ENCODE measurements at regions not wholly inside any gene's neighbourhood (a gene's known extent, or its start where the extent isn't known, plus 50 kb on each side); places are given as distances from the start of the nearest gene placed in this dataset.
A peak's percentile ranks its signal among the peaks of the same experiment; 100 is the strongest.
"Not testable (repeated sequence)": the region's sequence is repeated elsewhere in the genome, so short reads cannot be mapped to it uniquely, and the experiment has no call there.

- DNase-seq (ENCODE audit: low read depth): no peak
These were observed 332.9 kb downstream of the PCNX1 start for GRCh38 chr14:71240171-71240570.

DNA sequence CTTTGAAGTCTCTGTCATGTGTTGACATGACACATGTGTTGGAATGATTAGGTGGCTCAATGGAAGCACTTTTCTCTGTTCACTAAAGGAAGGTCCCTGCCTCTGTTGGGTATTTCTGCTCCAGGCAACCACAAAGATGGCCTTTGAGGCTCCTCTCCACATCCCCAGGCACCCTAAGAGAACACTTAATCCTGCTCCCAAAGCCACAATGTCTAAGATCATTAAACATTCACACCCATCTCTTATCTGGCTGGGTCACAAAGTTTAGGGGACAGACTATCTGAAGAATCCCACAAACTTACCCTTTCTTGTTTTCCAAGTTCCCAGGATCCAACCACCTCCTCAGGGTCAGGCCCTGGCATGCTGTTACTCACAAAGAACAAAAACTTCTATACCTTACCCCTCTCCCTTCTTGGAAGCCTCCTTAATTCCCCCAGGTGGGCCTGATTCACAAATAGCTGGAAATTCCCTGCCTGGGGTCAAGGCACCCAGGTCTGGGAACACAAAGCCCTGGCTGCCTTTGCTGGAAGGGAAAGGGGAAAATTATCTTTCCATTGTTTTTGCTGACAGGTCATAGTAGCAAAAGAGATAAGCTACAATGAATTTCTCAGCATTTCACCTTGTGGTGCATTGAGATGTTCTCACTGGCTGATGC, 333.7 kb downstream of the PCNX1 start:
- no peak for DNase-seq (ENCODE audit: low read depth)

- peak; percentile 13 for DNase-seq (ENCODE audit: low read depth)
These were observed 335.0 kb downstream of the PCNX1 start for GRCh38 chr14:71242237-71242748.

GRCh38 chr14:71243697-71244096, 336.4 kb downstream of the PCNX1 start:
- DNase-seq (ENCODE audit: low read depth): peak; percentile 9

DNA sequence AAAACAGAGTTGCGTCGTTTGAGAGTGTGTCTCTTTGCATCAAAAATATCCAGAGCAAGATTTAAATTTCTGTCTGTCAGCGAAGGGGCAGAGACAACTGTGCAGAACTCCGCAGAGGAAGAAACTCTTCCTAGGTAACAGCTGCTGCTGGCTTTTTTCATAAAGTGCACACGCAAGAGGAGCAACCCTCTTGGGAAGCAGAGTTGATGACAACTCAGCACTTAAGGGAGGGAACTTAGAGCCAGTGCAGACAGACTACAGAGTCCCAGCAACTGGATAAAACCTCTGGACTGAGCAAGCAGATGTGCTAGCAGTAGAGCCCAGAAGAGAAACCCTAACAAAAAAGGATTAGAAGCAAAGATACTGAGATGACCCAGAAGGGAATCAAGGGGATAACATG, 337.1 kb downstream of the PCNX1 start:
- peak; percentile 28 for DNase-seq (ENCODE audit: low read depth)

GRCh38 chr14:71245659-71246361, 338.6 kb downstream of the PCNX1 start:
- no peak for DNase-seq (ENCODE audit: low read depth)

GRCh38 chr14:71246539-71246938, 339.3 kb downstream of the PCNX1 start:
- no peak for DNase-seq (ENCODE audit: low read depth)

DNA sequence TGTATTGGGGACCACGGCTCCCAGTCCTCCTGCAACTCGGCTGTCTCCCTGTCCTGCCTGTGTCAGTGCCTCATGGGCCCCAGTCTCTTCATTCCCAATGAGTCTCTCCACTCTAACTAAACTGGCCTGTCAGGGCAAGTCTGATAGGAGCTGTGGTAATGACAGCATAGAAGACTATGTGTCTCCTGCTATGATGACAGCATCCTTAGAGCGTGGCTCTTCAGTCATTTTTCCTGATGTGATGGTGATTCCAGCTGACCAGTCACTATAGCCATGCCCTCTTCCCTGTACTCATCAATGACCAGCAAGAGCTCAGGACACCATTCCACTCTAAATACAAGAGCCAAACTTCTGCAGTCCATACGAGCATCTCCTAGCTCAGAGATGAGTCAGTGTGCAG, 339.8 kb downstream of the PCNX1 start:
- DNase-seq (ENCODE audit: low read depth): no peak

DNA sequence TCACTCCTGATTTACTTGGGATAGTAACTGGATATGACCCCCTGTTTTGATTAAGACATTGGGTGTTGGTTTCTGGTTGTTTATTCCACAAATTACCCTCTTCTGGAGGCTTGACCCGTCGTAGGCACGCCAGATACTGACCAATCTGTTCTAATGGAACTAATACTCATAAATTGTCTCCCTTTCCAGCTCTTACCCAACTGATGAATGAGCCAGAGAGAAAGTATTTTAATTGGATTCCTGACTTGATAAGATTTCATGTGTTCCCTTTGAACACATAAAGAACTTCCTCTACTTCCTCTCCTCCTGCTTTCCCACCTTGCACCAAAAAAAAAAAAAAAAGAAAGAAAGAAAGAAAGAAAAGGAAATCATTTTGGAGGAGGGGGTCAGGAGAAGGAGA, 340.9 kb downstream of the PCNX1 start:
- no peak for DNase-seq (ENCODE audit: low read depth)

GRCh38 chr14:71250347-71250746, 343.1 kb downstream of the PCNX1 start:
- no peak for DNase-seq (ENCODE audit: low read depth)

DNA sequence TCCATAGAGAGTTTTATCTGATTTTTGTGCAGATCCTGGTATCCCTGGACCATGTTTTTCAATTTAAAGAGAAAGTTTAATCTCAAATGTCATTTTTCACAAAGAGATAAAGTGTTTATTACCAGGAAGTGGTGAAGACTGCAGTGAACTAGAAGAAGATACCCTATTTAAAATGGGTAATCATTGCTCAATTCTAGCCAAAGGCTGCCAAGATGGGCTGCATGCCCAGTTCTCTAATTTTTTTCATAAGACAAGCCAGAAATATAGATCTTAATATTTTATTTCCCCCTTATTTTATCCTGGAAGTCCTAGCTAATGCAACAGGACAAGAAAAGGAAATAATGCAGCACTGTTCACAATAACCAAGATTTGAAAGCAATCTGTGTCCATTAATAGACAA, 343.5 kb downstream of the PCNX1 start:
- DNase-seq (ENCODE audit: low read depth): no peak

DNA sequence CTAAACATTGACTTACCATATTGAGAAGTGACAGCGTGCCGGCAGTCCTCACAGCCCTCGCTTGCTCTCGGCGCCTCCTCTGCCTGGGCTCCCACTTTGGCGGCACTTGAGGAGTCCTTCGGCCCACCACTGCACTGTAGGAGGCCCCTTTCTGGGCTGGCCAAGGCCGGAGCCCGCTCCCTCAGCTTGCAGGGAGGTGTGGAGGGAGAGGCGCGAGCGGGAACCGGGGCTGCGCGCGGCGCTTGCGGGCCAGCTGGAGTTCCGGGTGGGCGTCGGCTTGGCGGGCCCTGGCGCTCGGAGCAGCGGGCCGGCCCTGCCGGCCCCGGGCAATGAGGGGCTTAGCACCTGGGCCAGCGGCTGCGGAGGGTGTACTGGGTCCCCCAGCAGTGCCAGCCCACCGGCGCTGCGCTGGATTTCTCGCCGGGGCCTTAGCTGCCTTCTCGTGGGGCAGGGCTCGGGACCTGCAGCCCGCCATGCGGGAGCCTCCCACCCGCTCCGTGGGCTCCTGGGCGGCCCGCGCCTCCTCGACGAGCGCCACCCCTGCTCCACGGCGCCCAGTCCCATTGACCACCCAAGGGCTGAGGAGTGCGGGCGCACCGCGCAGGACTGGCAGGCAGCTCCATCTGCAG, 346.9 kb downstream of the PCNX1 start:
- not testable (repeated sequence) for DNase-seq (ENCODE audit: low read depth)

GRCh38 chr14:71261206-71261605, 353.9 kb downstream of the PCNX1 start:
- no peak for DNase-seq (ENCODE audit: low read depth)

GRCh38 chr14:71262441-71262840, 355.2 kb downstream of the PCNX1 start:
- DNase-seq (ENCODE audit: low read depth): no peak

GRCh38 chr14:71264260-71264659, 357.0 kb downstream of the PCNX1 start:
- DNase-seq (ENCODE audit: low read depth): no peak

- no peak for DNase-seq (ENCODE audit: low read depth)
These were observed 359.8 kb downstream of the PCNX1 start for GRCh38 chr14:71267007-71267513.

- no peak for DNase-seq (ENCODE audit: low read depth)
These were observed 360.4 kb downstream of the PCNX1 start for GRCh38 chr14:71267691-71268090.

DNA sequence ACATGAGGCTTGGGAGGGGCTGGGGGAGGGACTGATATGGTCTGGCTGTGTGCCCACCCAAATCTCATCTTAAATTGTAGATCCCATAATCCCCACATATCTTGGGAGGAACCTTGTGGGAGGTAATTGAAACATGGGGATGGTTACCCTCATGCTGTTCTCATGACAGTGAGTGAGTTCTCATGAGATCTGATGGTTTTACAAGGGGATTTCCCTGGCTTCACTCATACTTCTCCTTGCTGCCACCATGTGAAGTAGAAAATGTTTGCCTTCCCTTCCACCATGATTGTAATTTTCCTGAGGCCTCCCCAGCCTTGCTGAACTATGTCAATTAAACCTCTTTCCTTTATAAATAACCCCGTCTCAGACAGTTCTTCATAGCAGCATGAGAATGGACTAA, 362.9 kb downstream of the PCNX1 start:
- DNase-seq (ENCODE audit: low read depth): no peak

DNA sequence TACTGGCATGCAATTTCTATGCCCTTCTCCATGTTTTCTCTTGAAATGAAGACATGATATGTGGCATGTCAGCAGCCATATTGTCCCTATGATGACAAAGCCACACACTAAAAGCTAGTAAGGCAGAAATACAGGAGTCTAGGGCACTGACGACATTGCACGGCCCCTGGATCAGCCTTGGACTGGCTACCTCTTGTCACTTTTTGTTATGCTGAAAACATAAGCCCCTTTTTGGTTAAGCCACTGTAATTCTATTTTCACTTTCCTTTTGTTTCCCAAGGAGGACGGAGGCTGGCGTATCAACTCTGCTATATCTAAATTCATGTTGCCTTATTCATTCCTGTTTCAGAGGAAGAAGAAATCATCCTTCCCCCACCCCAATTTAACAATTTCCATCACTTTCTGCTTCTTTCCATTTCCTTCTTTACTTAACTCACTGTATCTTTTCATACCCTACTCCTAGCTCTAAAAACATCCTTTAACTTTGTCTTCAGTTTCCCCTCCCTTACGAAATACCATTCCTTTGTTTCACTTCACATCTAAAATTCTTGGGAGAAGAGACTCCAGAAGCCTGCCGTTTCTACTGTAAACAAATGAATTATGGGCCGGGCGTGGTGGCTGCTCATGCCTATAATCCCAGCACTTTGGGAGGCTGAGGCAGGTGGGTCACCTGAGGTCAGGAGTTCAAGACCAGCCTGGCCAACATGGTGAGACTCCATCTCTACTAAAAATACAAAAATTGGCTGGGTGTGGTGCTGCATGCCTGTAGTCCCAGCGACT, 364.1 kb downstream of the PCNX1 start:
- no peak for DNase-seq (ENCODE audit: low read depth)

DNA sequence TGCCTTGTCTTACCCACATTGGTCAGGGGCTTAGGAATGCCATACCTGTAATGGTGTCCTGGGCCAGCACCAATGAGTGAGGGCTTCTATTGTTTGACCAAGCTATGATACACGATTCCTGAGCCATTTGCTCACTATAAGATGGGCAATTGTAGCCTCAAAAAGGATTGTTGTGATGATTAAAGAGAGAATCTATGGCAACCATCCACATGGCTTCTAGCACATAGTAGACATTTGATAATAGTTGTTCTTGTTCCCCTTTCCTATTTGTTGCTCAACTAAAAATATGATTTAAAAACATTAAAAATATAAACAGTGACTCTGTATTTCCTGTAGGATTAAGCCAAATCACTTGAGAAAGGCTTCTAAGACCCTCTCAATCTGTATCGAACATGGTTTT, 366.1 kb downstream of the PCNX1 start:
- no peak for DNase-seq (ENCODE audit: low read depth)

DNA sequence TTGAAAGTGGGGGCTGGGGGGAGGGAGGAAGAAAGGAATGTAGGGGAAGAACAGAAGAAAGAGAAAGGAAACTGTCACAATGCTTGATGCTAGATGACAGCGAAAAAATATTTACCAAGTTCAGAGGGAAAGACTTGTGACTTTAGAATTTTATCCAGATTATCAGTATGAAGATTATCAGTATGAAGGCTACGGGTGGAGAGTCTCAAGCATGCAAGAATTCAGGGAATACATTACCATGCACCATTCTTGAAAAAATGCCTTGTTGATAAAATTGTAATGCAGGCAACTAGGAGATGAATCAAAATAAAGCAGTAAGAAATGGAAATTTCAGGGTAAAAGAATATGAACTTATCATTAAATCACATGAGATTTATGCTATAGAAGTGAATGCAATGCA, 376.8 kb downstream of the PCNX1 start:
- no peak for DNase-seq (ENCODE audit: low read depth)

GRCh38 chr14:71286126-71286525, 378.9 kb downstream of the PCNX1 start:
- DNase-seq (ENCODE audit: low read depth): no peak
